OCI-LY7 (cell line): ENCODE measurements at regions not wholly inside any gene's neighbourhood (a gene's known extent, or its start where the extent isn't known, plus 50 kb on each side); places are given as distances from the start of the nearest gene placed in this dataset.
"Not testable (repeated sequence)": the region's sequence is repeated elsewhere in the genome, so short reads cannot be mapped to it uniquely, and the experiment has no call there.

Experiments used
- BruUV-seq: library from RNA; stranded (reverse); fragments of 400-500 nt; replicated peaks from 2 replicates; lab custom pipeline; 2021; lab: Mats Ljungman, UMichigan
- CTCF ChIA-PET: fragments of 300-600 bp; sonication (Branson Sonifier 250); formaldehyde crosslinking; loops from one replicate; lab custom pipeline; 2022; ENCODE audit warnings: antibody characterized with exemption; ENCODE audit not compliant: unreplicated experiment; lab: Charles Lee
- POLR2A ChIA-PET: fragments of 300-600 bp; sonication (Branson Sonifier 250); formaldehyde crosslinking; loops from one replicate; lab custom pipeline; 2022; ENCODE audit warnings: antibody characterized with exemption; lab: Charles Lee
- DNase-seq: peaks from one replicate; pipeline ENCODE4 v3.0.0-alpha.2; 2015; ENCODE audit warnings: low spot score
- H2AFZ ChIP-seq: fragments of 200-600 bp; sonication (generic), shearing (Covaris generic); 2 replicates; pipeline ENCODE4 v1.6.1; 2014; ENCODE audit warnings: mild to moderate bottlenecking, antibody characterized with exemption, low read length, moderate library complexity
- H3K27ac ChIP-seq: fragments of 200-600 bp; sonication (generic); 2 replicates; pipeline ENCODE4 v1.5.1; 2014; ENCODE audit warnings: mixed run types, low read depth, mild to moderate bottlenecking, moderate library complexity, low read length, inconsistent platforms; ENCODE audit not compliant: poor library complexity, severe bottlenecking
- H3K36me3 ChIP-seq: fragments of 200-600 bp; sonication (generic); 2 replicates; pipeline ENCODE4 v1.6.1; 2014; ENCODE audit warnings: mild to moderate bottlenecking, antibody characterized with exemption, low read length, moderate library complexity, mixed read lengths; ENCODE audit not compliant: insufficient read depth
- H3K4me1 ChIP-seq: fragments of 200-600 bp; sonication (generic); 2 replicates; pipeline ENCODE4 v1.5.1; 2014; ENCODE audit warnings: mild to moderate bottlenecking, low read length; ENCODE audit not compliant: insufficient read depth, poor library complexity, severe bottlenecking
- H3K4me2 ChIP-seq: fragments of 200-600 bp; sonication (generic); 2 replicates; pipeline ENCODE4 v1.6.1; 2014; ENCODE audit warnings: mild to moderate bottlenecking, low read length
- H3K4me3 ChIP-seq: fragments of 200-600 bp; sonication (generic); 2 replicates; pipeline ENCODE4 v1.5.1; 2014; ENCODE audit warnings: mild to moderate bottlenecking, low read depth, low read length; ENCODE audit not compliant: poor library complexity, severe bottlenecking
- H3K79me2 ChIP-seq: fragments of 200-600 bp; sonication (generic); 2 replicates; pipeline ENCODE4 v1.6.1; 2016; ENCODE audit warnings: low read depth, mild to moderate bottlenecking, low read length, moderate library complexity, mixed read lengths; ENCODE audit not compliant: insufficient read depth
- H3K9me2 ChIP-seq: fragments of 200-600 bp; sonication (generic); 2 replicates; pipeline ENCODE4 v1.6.1; 2016; ENCODE audit warnings: mild to moderate bottlenecking, low read length, mixed read lengths; ENCODE audit not compliant: insufficient read depth
- H3K9me3 ChIP-seq: fragments of 200-600 bp; sonication (generic); 2 replicates; pipeline ENCODE4 v1.6.1; 2014; ENCODE audit warnings: mild to moderate bottlenecking, mixed run types, low read length, mixed read lengths
- H4K20me1 ChIP-seq: fragments of 200-600 bp; sonication (generic); 2 replicates; pipeline ENCODE4 v1.6.1; 2014; ENCODE audit warnings: mild to moderate bottlenecking, antibody characterized with exemption, low read length, moderate library complexity, mixed read lengths; ENCODE audit not compliant: insufficient read depth
- EZH2phosphoT487 ChIP-seq: fragments of 200-600 bp; sonication (generic); IDR thresholded peaks from 2 replicates; pipeline ENCODE4 v1.6.1; 2018; ENCODE audit warnings: low read depth, borderline replicate concordance, mild to moderate bottlenecking, mixed run types, antibody characterized with exemption, low read length, moderate library complexity, mixed read lengths
- intact Hi-C: fragments of 100-400 bp; cut with micrococcal nuclease; formaldehyde crosslinking; loops from one replicate; pipeline ENCODE4 v1.10.0; 2022; ENCODE audit not compliant: unreplicated experiment
- TF ChIP-seq, protein P1 (sequence below): fragments of 200-600 bp; sonication (generic); conservative IDR thresholded peaks from 2 replicates; pipeline ENCODE4 v1.5.1; 2014; ENCODE audit warnings: mild to moderate bottlenecking, antibody characterized with exemption, low read length, moderate library complexity, mixed read lengths

DNA sequence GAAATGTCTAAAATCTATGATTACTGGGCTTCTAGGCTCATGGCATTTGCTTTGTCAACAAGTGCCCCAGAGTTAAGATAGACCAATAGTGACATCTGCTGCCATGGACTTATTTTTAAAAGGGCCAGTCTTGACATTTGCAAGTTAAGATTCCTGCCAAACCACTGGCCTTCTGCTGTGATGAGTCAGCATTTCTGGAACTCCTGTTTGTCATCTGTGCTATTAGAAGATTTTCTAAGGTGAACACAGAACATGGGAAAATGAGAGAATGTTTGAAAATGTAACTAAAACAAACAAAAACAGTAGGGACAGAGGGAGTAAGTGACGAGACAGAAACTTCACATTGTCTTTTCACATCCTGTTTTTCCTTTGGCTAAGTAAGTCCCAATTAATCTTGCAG is 93.7 kb upstream of the WDR75 start:
- Histone ChIP-seq H3K4me2 (no peak overlapping the region), H3K9me2 (no peaks in the 10 kb centered on the region), H3K36me3 (no peaks in the 10 kb centered on the region), H3K27ac (no peak overlapping the region), H4K20me1 (no peaks in the 10 kb centered on the region), H3K79me2 (no peaks in the 10 kb centered on the region), H3K4me1 (no peaks in the 10 kb centered on the region), H3K4me3 (no peak overlapping the region), H2AFZ (no peak overlapping the region), H3K9me3 (no peaks in the 10 kb centered on the region)
- ChIA-PET POLR2A (no interaction called here), CTCF (no interaction called here)
- intact Hi-C loops = no loop called here
- DNase-seq = no peak
- no TSS peak for BruUV-seq
- TF ChIP-seq, protein P1, sequence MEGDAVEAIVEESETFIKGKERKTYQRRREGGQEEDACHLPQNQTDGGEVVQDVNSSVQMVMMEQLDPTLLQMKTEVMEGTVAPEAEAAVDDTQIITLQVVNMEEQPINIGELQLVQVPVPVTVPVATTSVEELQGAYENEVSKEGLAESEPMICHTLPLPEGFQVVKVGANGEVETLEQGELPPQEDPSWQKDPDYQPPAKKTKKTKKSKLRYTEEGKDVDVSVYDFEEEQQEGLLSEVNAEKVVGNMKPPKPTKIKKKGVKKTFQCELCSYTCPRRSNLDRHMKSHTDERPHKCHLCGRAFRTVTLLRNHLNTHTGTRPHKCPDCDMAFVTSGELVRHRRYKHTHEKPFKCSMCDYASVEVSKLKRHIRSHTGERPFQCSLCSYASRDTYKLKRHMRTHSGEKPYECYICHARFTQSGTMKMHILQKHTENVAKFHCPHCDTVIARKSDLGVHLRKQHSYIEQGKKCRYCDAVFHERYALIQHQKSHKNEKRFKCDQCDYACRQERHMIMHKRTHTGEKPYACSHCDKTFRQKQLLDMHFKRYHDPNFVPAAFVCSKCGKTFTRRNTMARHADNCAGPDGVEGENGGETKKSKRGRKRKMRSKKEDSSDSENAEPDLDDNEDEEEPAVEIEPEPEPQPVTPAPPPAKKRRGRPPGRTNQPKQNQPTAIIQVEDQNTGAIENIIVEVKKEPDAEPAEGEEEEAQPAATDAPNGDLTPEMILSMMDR = no peak
- TF ChIP-seq EZH2phosphoT487 = no peak

DNA sequence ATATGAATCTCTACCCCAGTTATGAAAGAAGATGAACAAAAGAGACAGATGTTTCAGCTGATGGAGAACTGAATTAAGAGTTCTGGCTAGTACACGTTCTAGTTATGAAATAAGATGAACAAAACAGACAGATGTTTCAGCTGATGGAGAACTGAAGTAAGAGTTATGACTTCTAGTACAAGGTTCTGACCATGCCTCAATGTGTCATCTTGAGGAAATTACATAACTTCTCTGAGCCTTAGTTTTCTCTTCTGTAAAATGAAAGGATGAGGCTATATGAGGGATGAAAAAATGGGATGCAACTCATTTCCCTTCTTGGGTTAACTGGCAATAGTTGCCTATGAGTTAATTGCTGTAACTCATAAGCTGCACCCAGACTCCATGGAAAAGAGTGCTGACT is 92.9 kb upstream of the WDR75 start:
- CTCF ChIA-PET = no interaction called here
- H2AFZ ChIP-seq = no peak overlapping the region
- intact Hi-C loops = no loop called here
- no peak overlapping the region for H3K4me2 ChIP-seq
- DNase-seq = no peak
- H3K79me2 ChIP-seq = no peaks in the 10 kb centered on the region
- POLR2A ChIA-PET = no interaction called here
- no peaks in the 10 kb centered on the region for H3K4me1 ChIP-seq
- no peaks in the 10 kb centered on the region for H3K9me2 ChIP-seq
- H3K9me3 ChIP-seq = no peaks in the 10 kb centered on the region
- no peak overlapping the region for H3K4me3 ChIP-seq
- no peaks in the 10 kb centered on the region for H4K20me1 ChIP-seq
- H3K36me3 ChIP-seq = no peaks in the 10 kb centered on the region
- BruUV-seq = no TSS peak
- no peak for TF ChIP-seq EZH2phosphoT487
- TF ChIP-seq, protein P1 = no peak
- no peak overlapping the region for H3K27ac ChIP-seq

- TF ChIP-seq, protein P1 = no peak
- TF ChIP-seq EZH2phosphoT487 = no peak
- ChIA-PET CTCF (no interaction called here), POLR2A (no interaction called here)
- DNase-seq = no peak
- Histone ChIP-seq H3K9me3 (no peaks in the 10 kb centered on the region), H3K4me2 (no peak overlapping the region), H3K4me3 (no peak overlapping the region), H2AFZ (no peak overlapping the region), H3K79me2 (no peaks in the 10 kb centered on the region), H3K27ac (no peak overlapping the region), H4K20me1 (no peaks in the 10 kb centered on the region), H3K36me3 (no peaks in the 10 kb centered on the region), H3K4me1 (no peaks in the 10 kb centered on the region), H3K9me2 (no peaks in the 10 kb centered on the region)
- no TSS peak for BruUV-seq
- intact Hi-C loops = no loop called here
Observed at GRCh38 chr2:189350540-189351209, 90.6 kb upstream of the WDR75 start.

GRCh38 chr2:189351933-189352332 is 89.3 kb upstream of the WDR75 start:
- H3K27ac ChIP-seq, POLR2A ChIA-PET, H3K9me2 ChIP-seq, H3K79me2 ChIP-seq, H3K36me3 ChIP-seq, CTCF ChIA-PET, BruUV-seq, H3K9me3 ChIP-seq, intact Hi-C loops, H3K4me3 ChIP-seq, H3K4me1 ChIP-seq, H2AFZ ChIP-seq, H3K4me2 ChIP-seq, H4K20me1 ChIP-seq, DNase-seq: not testable (repeated sequence)
